H1 (cell line): ENCODE measurements at regions not wholly inside any gene's neighbourhood (a gene's known extent, or its start where the extent isn't known, plus 50 kb on each side); places are given as distances from the start of the nearest gene placed in this dataset.

Experiments used
- MAFK ChIP-seq: IDR thresholded peaks from 2 replicates; pipeline ENCODE4 v1.6.1; 2012; ENCODE audit warnings: low read depth, mild to moderate bottlenecking, improper control_type of control experiment, low read length
- TF ChIP-seq, protein P1 (sequence below): IDR thresholded peaks from 2 replicates; pipeline ENCODE4 v1.6.1; 2012; ENCODE audit warnings: low read length, inconsistent platforms
- TF ChIP-seq, protein P2 (sequence below), 3 experiments: IDR thresholded peaks; 1 replicate in 2 of 3; 2 replicates in 1 of 3; pipeline versions ENCODE4 v1.5.1 to v1.6.1; 2011; ENCODE audit warnings: low read length in 3 of 3, mild to moderate bottlenecking in 3 of 3, inconsistent platforms in 2 of 3, low read depth in 1 of 3, moderate library complexity in 1 of 3; ENCODE audit not compliant: insufficient read depth in 1 of 3; ENCODE audit errors: control extremely low read depth in 1 of 3

DNA sequence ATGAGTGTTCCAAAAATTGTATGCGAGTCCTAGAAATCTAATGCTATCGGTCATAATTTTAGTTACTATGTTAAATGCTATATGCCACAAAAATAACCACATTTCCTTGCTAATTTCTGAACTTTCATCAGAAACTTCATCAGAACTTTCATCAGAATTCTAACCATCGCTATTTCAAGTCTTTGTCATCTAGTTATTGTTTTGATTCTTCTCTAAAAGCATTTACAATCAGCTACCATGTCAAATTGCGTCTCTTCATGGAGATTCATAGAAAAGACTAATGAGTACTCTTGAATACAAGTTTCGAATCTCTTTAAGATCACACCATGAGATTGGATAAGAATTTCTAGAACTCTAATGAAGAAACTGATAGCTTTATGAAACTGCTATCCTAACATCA is 52.7 kb upstream of the TM9SF2 start (continued):
- TF ChIP-seq, protein P1, sequence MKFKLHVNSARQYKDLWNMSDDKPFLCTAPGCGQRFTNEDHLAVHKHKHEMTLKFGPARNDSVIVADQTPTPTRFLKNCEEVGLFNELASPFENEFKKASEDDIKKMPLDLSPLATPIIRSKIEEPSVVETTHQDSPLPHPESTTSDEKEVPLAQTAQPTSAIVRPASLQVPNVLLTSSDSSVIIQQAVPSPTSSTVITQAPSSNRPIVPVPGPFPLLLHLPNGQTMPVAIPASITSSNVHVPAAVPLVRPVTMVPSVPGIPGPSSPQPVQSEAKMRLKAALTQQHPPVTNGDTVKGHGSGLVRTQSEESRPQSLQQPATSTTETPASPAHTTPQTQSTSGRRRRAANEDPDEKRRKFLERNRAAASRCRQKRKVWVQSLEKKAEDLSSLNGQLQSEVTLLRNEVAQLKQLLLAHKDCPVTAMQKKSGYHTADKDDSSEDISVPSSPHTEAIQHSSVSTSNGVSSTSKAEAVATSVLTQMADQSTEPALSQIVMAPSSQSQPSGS = no peak
- no peak for TF ChIP-seq MAFK
- TF ChIP-seq, protein P2, sequence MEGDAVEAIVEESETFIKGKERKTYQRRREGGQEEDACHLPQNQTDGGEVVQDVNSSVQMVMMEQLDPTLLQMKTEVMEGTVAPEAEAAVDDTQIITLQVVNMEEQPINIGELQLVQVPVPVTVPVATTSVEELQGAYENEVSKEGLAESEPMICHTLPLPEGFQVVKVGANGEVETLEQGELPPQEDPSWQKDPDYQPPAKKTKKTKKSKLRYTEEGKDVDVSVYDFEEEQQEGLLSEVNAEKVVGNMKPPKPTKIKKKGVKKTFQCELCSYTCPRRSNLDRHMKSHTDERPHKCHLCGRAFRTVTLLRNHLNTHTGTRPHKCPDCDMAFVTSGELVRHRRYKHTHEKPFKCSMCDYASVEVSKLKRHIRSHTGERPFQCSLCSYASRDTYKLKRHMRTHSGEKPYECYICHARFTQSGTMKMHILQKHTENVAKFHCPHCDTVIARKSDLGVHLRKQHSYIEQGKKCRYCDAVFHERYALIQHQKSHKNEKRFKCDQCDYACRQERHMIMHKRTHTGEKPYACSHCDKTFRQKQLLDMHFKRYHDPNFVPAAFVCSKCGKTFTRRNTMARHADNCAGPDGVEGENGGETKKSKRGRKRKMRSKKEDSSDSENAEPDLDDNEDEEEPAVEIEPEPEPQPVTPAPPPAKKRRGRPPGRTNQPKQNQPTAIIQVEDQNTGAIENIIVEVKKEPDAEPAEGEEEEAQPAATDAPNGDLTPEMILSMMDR (IDR thresholded peaks at IDR 0.05; ENCODE audit: control extremely low read depth in 1 of 3, insufficient read depth in 1 of 3, low read depth in 1 of 3, low read length in 3 of 3) = no peak
